ENCODE measurements at regions not wholly inside any gene's neighbourhood (a gene's known extent, or its start where the extent isn't known, plus 50 kb on each side); places are given as distances from the start of the nearest gene placed in this dataset.

- TF ChIP-seq CTCF (IDR thresholded peaks at IDR 0.05) (no peak), POLR2A (IDR thresholded peaks at IDR 0.05) (no peak)
These were observed 178.7 kb upstream of the FOXN2 start for GRCh38 chr2:48135797-48136196.

Data from right lobe of liver (tissue), 4 donors.